ENCODE measurements at regions not wholly inside any gene's neighbourhood (a gene's known extent, or its start where the extent isn't known, plus 50 kb on each side); places are given as distances from the start of the nearest gene placed in this dataset.

- TF ChIP-seq CTCF (IDR thresholded peaks at IDR 0.05 in 2 of 3, conservative IDR thresholded peaks at IDR 0.05 in 1 of 3; ENCODE audit: insufficient read depth in 2 of 3, low read depth in 1 of 3, low read length in 3 of 3) (no peak), ARID2 (IDR thresholded peaks at IDR 0.05) (no peak), ZFX (CRISPR knock-in tag; IDR thresholded peaks at IDR 0.05) (no peak), POLR2AphosphoS5 (IDR thresholded peaks at IDR 0.05; ENCODE audit: control insufficient read depth, insufficient read depth, low read depth, low read length) (no peak), ZKSCAN1 (IDR thresholded peaks at IDR 0.05; ENCODE audit: low read depth, low read length) (no peak), SPI1 (IDR thresholded peaks at IDR 0.05; ENCODE audit: borderline replicate concordance, low read depth, low read length) (no peak), FOS (IDR thresholded peaks at IDR 0.05; ENCODE audit: extremely low read depth, insufficient read length) (no peak), XRCC5 (IDR thresholded peaks at IDR 0.05; ENCODE audit: low read depth, low read length) (no peak), MAX (CRISPR knock-in tag; IDR thresholded peaks at IDR 0.05) (no peak), CEBPZ (IDR thresholded peaks at IDR 0.05; ENCODE audit: borderline replicate concordance, low read depth, low read length) (no peak), KDM1A (IDR thresholded peaks at IDR 0.05) (no peak), POLR2A (conservative IDR thresholded peaks at IDR 0.05) (no peak), NCOA1 (IDR thresholded peaks at IDR 0.05; ENCODE audit: low read depth) (no peak), ZNF584 (CRISPR knock-in tag; IDR thresholded peaks at IDR 0.05; ENCODE audit: low read depth) (no peak)
These were observed 64.6 kb upstream of the MGMT start for GRCh38 chr10:129402459-129402858.

All from K562 (cell line).